Smooth muscle cell (in vitro differentiated cells): ENCODE measurements at regions not wholly inside any gene's neighbourhood (a gene's known extent, or its start where the extent isn't known, plus 50 kb on each side); places are given as distances from the start of the nearest gene placed in this dataset.

Source experiments
- DNase-seq: peaks from one replicate; lab custom pipeline; 2025; ENCODE audit not compliant: unreplicated experiment; lab: John Stamatoyannopoulos, UW
- H2AFZ ChIP-seq: fragments of 200-600 bp; sonication (generic); 2 replicates; pipeline ENCODE4 v1.6.0; 2016; ENCODE audit warnings: antibody characterized with exemption, low read depth, mild to moderate bottlenecking
- H3F3A ChIP-seq: fragments of 200-600 bp; sonication (generic); 2 replicates; pipeline ENCODE4 v1.6.0; 2017; ENCODE audit warnings: antibody characterized with exemption, low read depth
- H3K27ac ChIP-seq: fragments of 200-600 bp; sonication (generic); 2 replicates; pipeline ENCODE4 v1.5.1; 2016; ENCODE audit warnings: low read depth, mild to moderate bottlenecking
- H3K27me3 ChIP-seq: fragments of 200-600 bp; sonication (generic); 2 replicates; pipeline ENCODE4 v1.6.1; 2016; ENCODE audit warnings: low read depth, mild to moderate bottlenecking
- H3K36me3 ChIP-seq: fragments of 200-600 bp; sonication (generic); 2 replicates; pipeline ENCODE4 v1.5.1; 2016; ENCODE audit warnings: low read depth
- H3K4me1 ChIP-seq: fragments of 200-600 bp; sonication (generic); 2 replicates; pipeline ENCODE4 v1.5.1; 2016; ENCODE audit warnings: low read depth
- H3K4me2 ChIP-seq: fragments of 200-600 bp; sonication (generic); 2 replicates; pipeline ENCODE4 v1.6.0; 2016; ENCODE audit warnings: mild to moderate bottlenecking
- H3K4me3 ChIP-seq: fragments of 200-600 bp; sonication (generic); 2 replicates; pipeline ENCODE4 v1.5.1; 2016; ENCODE audit warnings: mild to moderate bottlenecking
- H3K79me2 ChIP-seq: fragments of 200-600 bp; sonication (generic); 2 replicates; pipeline ENCODE4 v1.6.0; 2016; ENCODE audit warnings: low read depth, mild to moderate bottlenecking
- H3K9ac ChIP-seq: fragments of 200-600 bp; sonication (generic); 2 replicates; pipeline ENCODE4 v1.6.0; 2016; ENCODE audit warnings: low read depth
- H3K9me3 ChIP-seq: fragments of 200-600 bp; sonication (generic); replicated peaks from 2 replicates; pipeline ENCODE4 v1.5.1; 2016; ENCODE audit warnings: low read depth
- H4K20me1 ChIP-seq: fragments of 200-600 bp; sonication (generic); 2 replicates; pipeline ENCODE4 v1.6.0; 2016; ENCODE audit warnings: low read depth
- WGBS: methylation state at CpG from one replicate; pipeline ENCODE4 v1.1.7; 2016; ENCODE audit warnings: low lambda C conversion rate; 5-methylcytosine and 5-hydroxymethylcytosine counted together
- TF ChIP-seq, protein P1 (sequence below): fragments of 200-600 bp; sonication (generic); IDR thresholded peaks from 2 replicates; pipeline ENCODE4 v1.5.1; 2017; ENCODE audit warnings: borderline replicate concordance, mild to moderate bottlenecking, antibody characterized with exemption; ENCODE audit not compliant: insufficient read depth, poor library complexity, severe bottlenecking

GRCh38 chr1:58881471-58881994 lies 97.7 kb upstream of the JUN start:
- TF ChIP-seq, protein P1, sequence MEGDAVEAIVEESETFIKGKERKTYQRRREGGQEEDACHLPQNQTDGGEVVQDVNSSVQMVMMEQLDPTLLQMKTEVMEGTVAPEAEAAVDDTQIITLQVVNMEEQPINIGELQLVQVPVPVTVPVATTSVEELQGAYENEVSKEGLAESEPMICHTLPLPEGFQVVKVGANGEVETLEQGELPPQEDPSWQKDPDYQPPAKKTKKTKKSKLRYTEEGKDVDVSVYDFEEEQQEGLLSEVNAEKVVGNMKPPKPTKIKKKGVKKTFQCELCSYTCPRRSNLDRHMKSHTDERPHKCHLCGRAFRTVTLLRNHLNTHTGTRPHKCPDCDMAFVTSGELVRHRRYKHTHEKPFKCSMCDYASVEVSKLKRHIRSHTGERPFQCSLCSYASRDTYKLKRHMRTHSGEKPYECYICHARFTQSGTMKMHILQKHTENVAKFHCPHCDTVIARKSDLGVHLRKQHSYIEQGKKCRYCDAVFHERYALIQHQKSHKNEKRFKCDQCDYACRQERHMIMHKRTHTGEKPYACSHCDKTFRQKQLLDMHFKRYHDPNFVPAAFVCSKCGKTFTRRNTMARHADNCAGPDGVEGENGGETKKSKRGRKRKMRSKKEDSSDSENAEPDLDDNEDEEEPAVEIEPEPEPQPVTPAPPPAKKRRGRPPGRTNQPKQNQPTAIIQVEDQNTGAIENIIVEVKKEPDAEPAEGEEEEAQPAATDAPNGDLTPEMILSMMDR: no peak
- no peak for DNase-seq
- no peak overlapping the region for H3K27ac ChIP-seq
- 57% methylated on average over 3 of the region's 3 CpGs for WGBS
- H3K4me3 ChIP-seq: no peak overlapping the region
- no peaks in the 10 kb centered on the region for H3K79me2 ChIP-seq
- no peaks in the 10 kb centered on the region for H3K36me3 ChIP-seq
- no peaks in the 10 kb centered on the region for H3K9me3 ChIP-seq
- no peak overlapping the region for H2AFZ ChIP-seq
- no peaks in the 10 kb centered on the region for H3F3A ChIP-seq
- no peak overlapping the region for H3K9ac ChIP-seq
- no peak overlapping the region for H3K4me2 ChIP-seq
- no peaks in the 10 kb centered on the region for H3K27me3 ChIP-seq
- no peaks in the 10 kb centered on the region for H4K20me1 ChIP-seq
- no peaks in the 10 kb centered on the region for H3K4me1 ChIP-seq

GRCh38 chr1:58882322-58882948 lies 98.6 kb upstream of the JUN start:
- Histone ChIP-seq H3F3A (no peaks in the 10 kb centered on the region), H3K27me3 (no peaks in the 10 kb centered on the region), H4K20me1 (no peaks in the 10 kb centered on the region), H2AFZ (no peak overlapping the region), H3K4me3 (no peak overlapping the region), H3K4me2 (no peak overlapping the region), H3K4me1 (no peaks in the 10 kb centered on the region), H3K9me3 (no peaks in the 10 kb centered on the region), H3K27ac (no peak overlapping the region), H3K36me3 (no peaks in the 10 kb centered on the region), H3K79me2 (no peaks in the 10 kb centered on the region), H3K9ac (no peak overlapping the region)
- TF ChIP-seq, protein P1: no peak
- 77% methylated on average over 12 of the region's 12 CpGs for WGBS
- DNase-seq: no peak

DNA sequence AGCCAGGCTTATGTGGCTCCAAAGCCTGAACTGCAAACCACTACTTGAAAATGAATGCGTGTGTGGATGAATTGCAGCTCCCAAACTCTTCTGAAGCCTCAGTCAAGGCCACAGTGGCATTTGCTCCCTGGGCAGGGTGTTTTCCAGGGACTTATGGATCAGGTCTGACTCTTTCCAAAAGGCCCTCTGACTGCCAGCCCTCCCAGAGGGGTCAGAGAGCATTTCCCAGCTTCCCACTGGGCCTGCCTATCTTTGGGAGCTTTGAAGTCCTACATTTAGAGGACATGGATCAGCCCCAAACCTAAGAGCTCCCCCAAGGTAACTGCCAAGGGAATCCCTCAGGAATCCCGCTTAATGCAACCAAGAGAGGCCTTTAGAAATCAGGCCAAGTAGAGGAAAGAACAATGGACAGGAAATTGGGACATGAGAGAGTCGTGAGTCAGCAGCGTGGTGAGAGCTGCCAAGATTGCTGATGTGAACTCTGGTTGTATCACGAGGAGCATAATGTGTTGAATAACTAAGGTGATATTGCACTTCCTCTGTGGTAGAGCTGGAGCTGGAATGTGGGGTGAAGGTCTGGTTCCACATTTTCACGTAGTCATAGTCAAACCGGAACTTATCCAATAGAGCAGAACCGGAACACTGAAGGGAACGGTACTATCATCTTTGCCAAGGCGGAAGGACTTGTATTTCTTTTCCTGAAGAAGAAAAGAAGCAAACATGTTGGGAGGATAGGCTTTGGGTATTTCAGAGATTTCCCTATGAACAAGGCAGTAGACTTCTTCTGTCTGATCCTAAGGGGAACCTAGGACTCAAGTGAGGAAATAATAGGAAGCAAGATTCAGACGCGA lies 99.4 kb upstream of the JUN start:
- WGBS: 86% methylated on average over 12 of the region's 12 CpGs
- no peaks in the 10 kb centered on the region for H3K4me1 ChIP-seq
- no peak overlapping the region for H3K4me3 ChIP-seq
- no peak overlapping the region for H3K4me2 ChIP-seq
- H4K20me1 ChIP-seq: no peaks in the 10 kb centered on the region
- no peak overlapping the region for H3K9ac ChIP-seq
- H3K27me3 ChIP-seq: no peaks in the 10 kb centered on the region
- no peaks in the 10 kb centered on the region for H3K36me3 ChIP-seq
- TF ChIP-seq, protein P1: no peak
- DNase-seq: no peak
- H2AFZ ChIP-seq: no peak overlapping the region
- H3K79me2 ChIP-seq: no peaks in the 10 kb centered on the region
- H3K27ac ChIP-seq: no peak overlapping the region
- H3K9me3 ChIP-seq: no peaks in the 10 kb centered on the region
- H3F3A ChIP-seq: no peaks in the 10 kb centered on the region
